NCI-H1436 (cell line): ENCODE measurements at regions not wholly inside any gene's neighbourhood (a gene's known extent, or its start where the extent isn't known, plus 50 kb on each side); places are given as distances from the start of the nearest gene placed in this dataset.
"Not testable (repeated sequence)": the region's sequence is repeated elsewhere in the genome, so short reads cannot be mapped to it uniquely, and the experiment has no call there.

ENCODE experiments used
- DNase-seq: peaks from one replicate; lab custom pipeline; 2025; lab: John Stamatoyannopoulos, UW

- no peak for DNase-seq
These were observed 61.7 kb downstream of the KPNA2 start for GRCh38 chr17:68097161-68097805.

- not testable (repeated sequence) for DNase-seq
These were observed 63.8 kb downstream of the KPNA2 start for GRCh38 chr17:68099341-68099753.

GRCh38 chr17:68100000-68100641 lies 64.6 kb downstream of the KPNA2 start:
- DNase-seq: no peak

- DNase-seq: peak; percentile 86
These were observed 65.8 kb downstream of the KPNA2 start for GRCh38 chr17:68101075-68101986.

- no peak for DNase-seq
These were observed 66.4 kb downstream of the KPNA2 start for GRCh38 chr17:68101987-68102314.

GRCh38 chr17:68102318-68102758 lies 66.8 kb downstream of the KPNA2 start:
- no peak for DNase-seq

GRCh38 chr17:68103148-68103547 lies 67.6 kb downstream of the KPNA2 start:
- no peak for DNase-seq

- no peak for DNase-seq
These were observed 70.5 kb downstream of the KPNA2 start for GRCh38 chr17:68106085-68106484.

GRCh38 chr17:68107373-68107772 lies 71.8 kb downstream of the KPNA2 start:
- no peak for DNase-seq

GRCh38 chr17:68108313-68109000 lies 72.9 kb downstream of the KPNA2 start:
- no peak for DNase-seq

- not testable (repeated sequence) for DNase-seq
These were observed 73.9 kb downstream of the KPNA2 start for GRCh38 chr17:68109404-68109803.

- not testable (repeated sequence) for DNase-seq
These were observed 80.7 kb downstream of the KPNA2 start for GRCh38 chr17:68116211-68116610.

- no peak for DNase-seq
These were observed 87.1 kb downstream of the KPNA2 start for GRCh38 chr17:68122587-68122986.

- no peak for DNase-seq
These were observed 89.8 kb downstream of the KPNA2 start for GRCh38 chr17:68125111-68125870.

GRCh38 chr17:68127914-68128313 lies 92.4 kb downstream of the KPNA2 start:
- DNase-seq: no peak

- DNase-seq: no peak
These were observed 95.9 kb downstream of the KPNA2 start for GRCh38 chr17:68131456-68131855.

GRCh38 chr17:68133346-68134045 lies 98.0 kb downstream of the KPNA2 start:
- DNase-seq: no peak

GRCh38 chr17:68134046-68134637 lies 98.6 kb downstream of the KPNA2 start:
- no peak for DNase-seq

- DNase-seq: no peak
These were observed 99.2 kb downstream of the KPNA2 start for GRCh38 chr17:68134731-68135130.

- no peak for DNase-seq
These were observed 99.8 kb downstream of the KPNA2 start for GRCh38 chr17:68135141-68135887.
